Lung microvascular endothelial cell (primary cell): ENCODE measurements at regions not wholly inside any gene's neighbourhood (a gene's known extent, or its start where the extent isn't known, plus 50 kb on each side); places are given as distances from the start of the nearest gene placed in this dataset.

Experiments used
- DNase-seq, 2 donors: peaks; one replicate each; pipeline versions ENCODE4 v3.0.0 to v3.0.0-alpha.2; 2010; ENCODE audit warnings: low read depth in 2 of 2

GRCh38 chr16:35492225-35492624 is 2032.8 kb downstream of the TP53TG3F start:
- no peak for DNase-seq

- DNase-seq, result no peak
Observed at GRCh38 chr16:35497399-35497798, 2038.0 kb downstream of the TP53TG3F start.

- no peak for DNase-seq
Observed at GRCh38 chr16:35506018-35506897, 2046.8 kb downstream of the TP53TG3F start.

- no peak for DNase-seq
Observed at GRCh38 chr16:35506898-35507194, 2047.4 kb downstream of the TP53TG3F start.

- no peak for DNase-seq
Observed at GRCh38 chr16:35510701-35511100, 2051.3 kb downstream of the TP53TG3F start.

GRCh38 chr16:35516551-35516950 is 2057.1 kb downstream of the TP53TG3F start:
- no peak for DNase-seq

GRCh38 chr16:35516971-35517370 is 2057.6 kb downstream of the TP53TG3F start:
- no peak for DNase-seq

GRCh38 chr16:35523991-35524390 is 2064.6 kb downstream of the TP53TG3F start:
- DNase-seq, result no peak

- DNase-seq, result no peak
Observed at GRCh38 chr16:35525979-35526590, 2066.7 kb downstream of the TP53TG3F start.

GRCh38 chr16:35532576-35532975 is 2073.2 kb downstream of the TP53TG3F start:
- no peak for DNase-seq

GRCh38 chr16:35533683-35534082 is 2074.3 kb downstream of the TP53TG3F start:
- no peak for DNase-seq

GRCh38 chr16:35543486-35543885 is 2084.1 kb downstream of the TP53TG3F start:
- DNase-seq, result no peak

GRCh38 chr16:35552763-35553162 is 2093.4 kb downstream of the TP53TG3F start:
- DNase-seq, result no peak

GRCh38 chr16:35557731-35558130 is 2098.3 kb downstream of the TP53TG3F start:
- no peak for DNase-seq

- no peak for DNase-seq
Observed at GRCh38 chr16:35559911-35560636, 2100.7 kb downstream of the TP53TG3F start.

GRCh38 chr16:35560637-35560984 is 2101.2 kb downstream of the TP53TG3F start:
- DNase-seq, result no peak

- DNase-seq, result no peak
Observed at GRCh38 chr16:35561346-35561745, 2101.9 kb downstream of the TP53TG3F start.

- DNase-seq, result no peak
Observed at GRCh38 chr16:35562471-35562870, 2103.1 kb downstream of the TP53TG3F start.

- no peak for DNase-seq
Observed at GRCh38 chr16:35562919-35563318, 2103.5 kb downstream of the TP53TG3F start.

GRCh38 chr16:35564148-35564547 is 2104.7 kb downstream of the TP53TG3F start:
- no peak for DNase-seq

- no peak for DNase-seq
Observed at GRCh38 chr16:35564889-35565288, 2105.5 kb downstream of the TP53TG3F start.

GRCh38 chr16:35565626-35566025 is 2106.2 kb downstream of the TP53TG3F start:
- DNase-seq, result no peak

GRCh38 chr16:35569413-35569812 is 2110.0 kb downstream of the TP53TG3F start:
- no peak for DNase-seq
